Esophagus squamous epithelium (tissue), 4 donors: ENCODE measurements at regions not wholly inside any gene's neighbourhood (a gene's known extent, or its start where the extent isn't known, plus 50 kb on each side); places are given as distances from the start of the nearest gene placed in this dataset.

Experiments
- POLR2A ChIP-seq, 4 donors: fragments of 450-650 bp; IDR thresholded peaks; one replicate each; pipeline ENCODE4 v1.6.1; 2017; ENCODE audit warnings: antibody characterized with exemption in 4 of 4, mild to moderate bottlenecking in 4 of 4, moderate library complexity in 3 of 4
- TF ChIP-seq, protein P1 (sequence below), 6 experiments: fragments of 450-650 bp in 4 of 6; fragments of 200-600 bp in 2 of 6; sonication (generic) in 2 of 6; IDR thresholded peaks; one replicate each; pipeline ENCODE4 v1.5.1; 2016 to 2019; ENCODE audit warnings: antibody characterized with exemption in 6 of 6, mild to moderate bottlenecking in 4 of 6, moderate library complexity in 4 of 6

DNA sequence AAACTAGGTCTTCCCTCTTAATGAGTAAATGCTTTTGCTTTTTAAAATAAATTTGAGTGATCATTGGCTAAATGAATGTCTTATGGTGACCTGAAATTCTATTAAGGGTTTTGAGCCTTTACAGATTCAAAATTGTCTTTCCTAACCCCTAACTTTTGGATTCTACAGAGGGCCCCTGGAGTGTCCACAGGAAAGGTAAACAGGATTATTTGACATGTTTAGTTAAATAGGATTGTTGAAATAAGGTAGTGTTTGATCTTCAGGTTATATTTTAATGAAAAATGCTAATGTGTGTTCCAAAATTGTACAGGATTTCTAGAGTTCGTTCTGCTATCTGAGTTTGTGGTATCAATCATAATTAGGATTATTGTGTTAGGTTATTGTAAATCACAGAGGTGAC is 55.9 kb upstream of the GJB6 start:
- TF ChIP-seq POLR2A (IDR thresholded peaks at IDR 0.05): no peak
- TF ChIP-seq, protein P1, sequence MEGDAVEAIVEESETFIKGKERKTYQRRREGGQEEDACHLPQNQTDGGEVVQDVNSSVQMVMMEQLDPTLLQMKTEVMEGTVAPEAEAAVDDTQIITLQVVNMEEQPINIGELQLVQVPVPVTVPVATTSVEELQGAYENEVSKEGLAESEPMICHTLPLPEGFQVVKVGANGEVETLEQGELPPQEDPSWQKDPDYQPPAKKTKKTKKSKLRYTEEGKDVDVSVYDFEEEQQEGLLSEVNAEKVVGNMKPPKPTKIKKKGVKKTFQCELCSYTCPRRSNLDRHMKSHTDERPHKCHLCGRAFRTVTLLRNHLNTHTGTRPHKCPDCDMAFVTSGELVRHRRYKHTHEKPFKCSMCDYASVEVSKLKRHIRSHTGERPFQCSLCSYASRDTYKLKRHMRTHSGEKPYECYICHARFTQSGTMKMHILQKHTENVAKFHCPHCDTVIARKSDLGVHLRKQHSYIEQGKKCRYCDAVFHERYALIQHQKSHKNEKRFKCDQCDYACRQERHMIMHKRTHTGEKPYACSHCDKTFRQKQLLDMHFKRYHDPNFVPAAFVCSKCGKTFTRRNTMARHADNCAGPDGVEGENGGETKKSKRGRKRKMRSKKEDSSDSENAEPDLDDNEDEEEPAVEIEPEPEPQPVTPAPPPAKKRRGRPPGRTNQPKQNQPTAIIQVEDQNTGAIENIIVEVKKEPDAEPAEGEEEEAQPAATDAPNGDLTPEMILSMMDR (IDR thresholded peaks at IDR 0.05): no peak
